GM18520 (cell line): ENCODE measurements at regions not wholly inside any gene's neighbourhood (a gene's known extent, or its start where the extent isn't known, plus 50 kb on each side); places are given as distances from the start of the nearest gene placed in this dataset.
"Not testable (repeated sequence)": the region's sequence is repeated elsewhere in the genome, so short reads cannot be mapped to it uniquely, and the experiment has no call there.

Experiments
- ATAC-seq: cut with Tn5 transposase; IDR thresholded peaks from one replicate; pipeline ENCODE4 v1.9.1; 2021; ENCODE audit not compliant: unreplicated experiment

- no peak for ATAC-seq
These were observed 63.9 kb downstream of the NFKBIZ start for GRCh38 chr3:101913168-101913567.

GRCh38 chr3:101917761-101918160, 68.4 kb downstream of the NFKBIZ start:
- ATAC-seq: not testable (repeated sequence)

- not testable (repeated sequence) for ATAC-seq
These were observed 72.9 kb downstream of the NFKBIZ start for GRCh38 chr3:101922151-101922725.

GRCh38 chr3:101924621-101925020, 75.3 kb downstream of the NFKBIZ start:
- ATAC-seq: not testable (repeated sequence)

- not testable (repeated sequence) for ATAC-seq
These were observed 75.8 kb downstream of the NFKBIZ start for GRCh38 chr3:101925124-101925523.

- no peak for ATAC-seq
These were observed 76.2 kb downstream of the NFKBIZ start for GRCh38 chr3:101925564-101925963.

- ATAC-seq: no peak
These were observed 77.3 kb downstream of the NFKBIZ start for GRCh38 chr3:101926594-101927105.

- no peak for ATAC-seq
These were observed 79.6 kb downstream of the NFKBIZ start for GRCh38 chr3:101928890-101929289.

- no peak for ATAC-seq
These were observed 81.8 kb downstream of the NFKBIZ start for GRCh38 chr3:101931081-101931480.

- no peak for ATAC-seq
These were observed 83.2 kb downstream of the NFKBIZ start for GRCh38 chr3:101932326-101933068.

GRCh38 chr3:101936419-101937356, 87.4 kb downstream of the NFKBIZ start:
- ATAC-seq: peak; percentile 95

GRCh38 chr3:101938262-101938847, 89.0 kb downstream of the NFKBIZ start:
- ATAC-seq: peak; percentile 31

GRCh38 chr3:101939361-101940049, 90.2 kb downstream of the NFKBIZ start:
- no peak for ATAC-seq

GRCh38 chr3:101940521-101941317, 91.4 kb downstream of the NFKBIZ start:
- no peak for ATAC-seq

- ATAC-seq: no peak
These were observed 92.2 kb downstream of the NFKBIZ start for GRCh38 chr3:101941318-101942040.

GRCh38 chr3:101942356-101942755, 93.0 kb downstream of the NFKBIZ start:
- no peak for ATAC-seq

- ATAC-seq: peak; percentile 34
These were observed 93.7 kb downstream of the NFKBIZ start for GRCh38 chr3:101943029-101943428.

- no peak for ATAC-seq
These were observed 95.0 kb downstream of the NFKBIZ start for GRCh38 chr3:101944308-101944707.

GRCh38 chr3:101945980-101946379, 96.7 kb downstream of the NFKBIZ start:
- ATAC-seq: no peak
